ENCODE measurements at regions not wholly inside any gene's neighbourhood (a gene's known extent, or its start where the extent isn't known, plus 50 kb on each side); places are given as distances from the start of the nearest gene placed in this dataset.

GRCh38 chr12:18967814-18968213, 161.7 kb upstream of the PLEKHA5 start:
- Histone ChIP-seq H3K27me3 (no peaks in the 10 kb centered on the region), H3K4me1 (ENCODE audit: insufficient read depth) (no peaks in the 10 kb centered on the region), H4K20me1 (ENCODE audit: insufficient read depth, poor library complexity, severe bottlenecking) (no peaks in the 10 kb centered on the region), H3K79me2 (no peaks in the 10 kb centered on the region), H3K9me3 (ENCODE audit: low read depth) (no peaks in the 10 kb centered on the region), H3K4me2 (no peak overlapping the region), H3K4me3 (no peak overlapping the region), H3K9me2 (replicated peaks; ENCODE audit: insufficient read depth) (no peaks in the 10 kb centered on the region), H3K27ac (no peak overlapping the region), H2AFZ (no peak overlapping the region), H3K36me3 (replicated peaks; ENCODE audit: insufficient read depth, low read depth) (no peaks in the 10 kb centered on the region)
- WGBS (ENCODE audit: low lambda C conversion rate, missing lambda C conversion rate): 77% methylated on average over 3 of the region's 3 CpGs
- TF ChIP-seq EZH2phosphoT487 (IDR thresholded peaks at IDR 0.05; ENCODE audit: low read depth, severe bottlenecking, unreplicated experiment) (no peak), EZH2 (IDR thresholded peaks at IDR 0.05; ENCODE audit: borderline replicate concordance) (no peak), CTCF (IDR thresholded peaks at IDR 0.05; ENCODE audit: poor library complexity) (no peak)
- DNase-seq (ENCODE audit: low spot score): no peak

GRCh38 chr12:18969512-18969911, 160.0 kb upstream of the PLEKHA5 start:
- H4K20me1 ChIP-seq (ENCODE audit: insufficient read depth, poor library complexity, severe bottlenecking): no peaks in the 10 kb centered on the region
- WGBS (ENCODE audit: low lambda C conversion rate, missing lambda C conversion rate): 75% methylated on average over 5 of the region's 5 CpGs
- H3K4me1 ChIP-seq (ENCODE audit: insufficient read depth): no peaks in the 10 kb centered on the region
- H3K4me2 ChIP-seq: no peak overlapping the region
- no peaks in the 10 kb centered on the region for H3K9me3 ChIP-seq (ENCODE audit: low read depth)
- H2AFZ ChIP-seq: no peak overlapping the region
- no peaks in the 10 kb centered on the region for H3K36me3 ChIP-seq (replicated peaks; ENCODE audit: insufficient read depth, low read depth)
- no peaks in the 10 kb centered on the region for H3K27me3 ChIP-seq
- no peak for DNase-seq (ENCODE audit: low spot score)
- no peaks in the 10 kb centered on the region for H3K9me2 ChIP-seq (replicated peaks; ENCODE audit: insufficient read depth)
- no peak for TF ChIP-seq EZH2phosphoT487 (IDR thresholded peaks at IDR 0.05; ENCODE audit: low read depth, severe bottlenecking, unreplicated experiment)
- TF ChIP-seq CTCF (IDR thresholded peaks at IDR 0.05; ENCODE audit: poor library complexity): no peak
- no peak for TF ChIP-seq EZH2 (IDR thresholded peaks at IDR 0.05; ENCODE audit: borderline replicate concordance)
- no peak overlapping the region for H3K4me3 ChIP-seq
- H3K27ac ChIP-seq: no peak overlapping the region
- no peaks in the 10 kb centered on the region for H3K79me2 ChIP-seq

- no peak for DNase-seq (ENCODE audit: low spot score)
- no peaks in the 10 kb centered on the region for H3K27me3 ChIP-seq
- no peak overlapping the region for H3K4me2 ChIP-seq
- H3K9me2 ChIP-seq (replicated peaks; ENCODE audit: insufficient read depth): no peaks in the 10 kb centered on the region
- WGBS (ENCODE audit: low lambda C conversion rate, missing lambda C conversion rate): 90% methylated on average over 6 of the region's 6 CpGs
- H3K9me3 ChIP-seq (ENCODE audit: low read depth): no peaks in the 10 kb centered on the region
- TF ChIP-seq CTCF (IDR thresholded peaks at IDR 0.05; ENCODE audit: poor library complexity): no peak
- TF ChIP-seq EZH2phosphoT487 (IDR thresholded peaks at IDR 0.05; ENCODE audit: low read depth, severe bottlenecking, unreplicated experiment): no peak
- no peak for TF ChIP-seq EZH2 (IDR thresholded peaks at IDR 0.05; ENCODE audit: borderline replicate concordance)
- H3K27ac ChIP-seq: no peak overlapping the region
- no peaks in the 10 kb centered on the region for H3K4me1 ChIP-seq (ENCODE audit: insufficient read depth)
- H3K4me3 ChIP-seq: no peak overlapping the region
- H3K36me3 ChIP-seq (replicated peaks; ENCODE audit: insufficient read depth, low read depth): no peaks in the 10 kb centered on the region
- no peaks in the 10 kb centered on the region for H3K79me2 ChIP-seq
- no peak overlapping the region for H2AFZ ChIP-seq
- H4K20me1 ChIP-seq (ENCODE audit: insufficient read depth, poor library complexity, severe bottlenecking): no peaks in the 10 kb centered on the region
These were observed 158.9 kb upstream of the PLEKHA5 start for GRCh38 chr12:18970603-18971002.

GRCh38 chr12:18971932-18972331, 157.6 kb upstream of the PLEKHA5 start:
- Histone ChIP-seq H3K4me1 (ENCODE audit: insufficient read depth) (no peaks in the 10 kb centered on the region), H2AFZ (no peak overlapping the region), H3K36me3 (replicated peaks; ENCODE audit: insufficient read depth, low read depth) (no peaks in the 10 kb centered on the region), H3K9me2 (replicated peaks; ENCODE audit: insufficient read depth) (no peaks in the 10 kb centered on the region), H3K4me2 (no peak overlapping the region), H3K27ac (no peak overlapping the region), H4K20me1 (ENCODE audit: insufficient read depth, poor library complexity, severe bottlenecking) (no peaks in the 10 kb centered on the region), H3K27me3 (no peaks in the 10 kb centered on the region), H3K79me2 (no peaks in the 10 kb centered on the region), H3K9me3 (ENCODE audit: low read depth) (no peaks in the 10 kb centered on the region), H3K4me3 (no peak overlapping the region)
- no peak for DNase-seq (ENCODE audit: low spot score)
- 85% methylated on average over 3 of the region's 3 CpGs for WGBS (ENCODE audit: low lambda C conversion rate, missing lambda C conversion rate)
- TF ChIP-seq EZH2 (IDR thresholded peaks at IDR 0.05; ENCODE audit: borderline replicate concordance) (no peak), CTCF (IDR thresholded peaks at IDR 0.05; ENCODE audit: poor library complexity) (no peak), EZH2phosphoT487 (IDR thresholded peaks at IDR 0.05; ENCODE audit: low read depth, severe bottlenecking, unreplicated experiment) (no peak)

Measured in hepatocyte (in vitro differentiated cells).